Body of pancreas (tissue), 4 donors: ENCODE measurements at regions not wholly inside any gene's neighbourhood (a gene's known extent, or its start where the extent isn't known, plus 50 kb on each side); places are given as distances from the start of the nearest gene placed in this dataset.

Experiments
- POLR2A ChIP-seq, 3 donors: fragments of 450-650 bp; IDR thresholded peaks; one replicate each; pipeline ENCODE4 v1.6.1; 2016; ENCODE audit warnings: antibody characterized with exemption in 3 of 3, mild to moderate bottlenecking in 2 of 3
- TF ChIP-seq, protein P1 (sequence below), 7 experiments: fragments of 450-650 bp in 4 of 7; fragments of 200-600 bp in 3 of 7; sonication (generic) in 3 of 7; IDR thresholded peaks; one replicate each; pipeline ENCODE4 v1.5.1; 2016 to 2019; ENCODE audit warnings: antibody characterized with exemption in 7 of 7

GRCh38 chr3:3705090-3705775 is 94.0 kb upstream of the LRRN1 start:
- TF ChIP-seq, protein P1, sequence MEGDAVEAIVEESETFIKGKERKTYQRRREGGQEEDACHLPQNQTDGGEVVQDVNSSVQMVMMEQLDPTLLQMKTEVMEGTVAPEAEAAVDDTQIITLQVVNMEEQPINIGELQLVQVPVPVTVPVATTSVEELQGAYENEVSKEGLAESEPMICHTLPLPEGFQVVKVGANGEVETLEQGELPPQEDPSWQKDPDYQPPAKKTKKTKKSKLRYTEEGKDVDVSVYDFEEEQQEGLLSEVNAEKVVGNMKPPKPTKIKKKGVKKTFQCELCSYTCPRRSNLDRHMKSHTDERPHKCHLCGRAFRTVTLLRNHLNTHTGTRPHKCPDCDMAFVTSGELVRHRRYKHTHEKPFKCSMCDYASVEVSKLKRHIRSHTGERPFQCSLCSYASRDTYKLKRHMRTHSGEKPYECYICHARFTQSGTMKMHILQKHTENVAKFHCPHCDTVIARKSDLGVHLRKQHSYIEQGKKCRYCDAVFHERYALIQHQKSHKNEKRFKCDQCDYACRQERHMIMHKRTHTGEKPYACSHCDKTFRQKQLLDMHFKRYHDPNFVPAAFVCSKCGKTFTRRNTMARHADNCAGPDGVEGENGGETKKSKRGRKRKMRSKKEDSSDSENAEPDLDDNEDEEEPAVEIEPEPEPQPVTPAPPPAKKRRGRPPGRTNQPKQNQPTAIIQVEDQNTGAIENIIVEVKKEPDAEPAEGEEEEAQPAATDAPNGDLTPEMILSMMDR (IDR thresholded peaks at IDR 0.05), result no peak
- no peak for TF ChIP-seq POLR2A (IDR thresholded peaks at IDR 0.05)
